Embryonic facial prominence (tissue), 1 donor: ENCODE measurements at regions not wholly inside any gene's neighbourhood (a gene's known extent, or its start where the extent isn't known, plus 50 kb on each side); places are given as distances from the start of the nearest gene placed in this dataset.

Experiments
- DNase-seq: peaks from one replicate; pipeline ENCODE4 v3.0.0-alpha.2; 2016; ENCODE audit errors: extremely low spot score

- DNase-seq: peak; percentile 19
Measured at GRCh38 chr1:24986372-24986965, 56.4 kb upstream of the RUNX3 start.

DNA sequence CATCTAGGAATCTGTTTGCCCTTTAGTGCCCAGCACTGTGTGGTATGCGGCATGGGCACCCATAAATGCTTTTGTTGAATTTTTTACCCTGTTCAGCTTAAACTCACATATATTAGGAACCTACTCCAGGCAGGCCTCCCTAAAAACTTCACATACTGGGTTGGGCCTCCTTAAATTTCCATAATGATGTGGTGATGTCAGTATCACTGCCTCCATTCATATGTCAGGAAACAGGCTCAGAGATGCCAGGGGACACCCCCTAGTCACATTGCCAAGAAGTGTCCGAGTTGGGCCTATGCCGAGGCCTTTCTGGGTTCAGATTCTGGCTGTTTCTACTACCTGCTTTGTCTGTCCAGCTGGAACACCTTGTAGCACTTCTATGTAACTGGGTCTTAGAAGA is 55.7 kb upstream of the RUNX3 start:
- DNase-seq: no peak

GRCh38 chr1:24984800-24985522 is 54.9 kb upstream of the RUNX3 start:
- no peak for DNase-seq

DNA sequence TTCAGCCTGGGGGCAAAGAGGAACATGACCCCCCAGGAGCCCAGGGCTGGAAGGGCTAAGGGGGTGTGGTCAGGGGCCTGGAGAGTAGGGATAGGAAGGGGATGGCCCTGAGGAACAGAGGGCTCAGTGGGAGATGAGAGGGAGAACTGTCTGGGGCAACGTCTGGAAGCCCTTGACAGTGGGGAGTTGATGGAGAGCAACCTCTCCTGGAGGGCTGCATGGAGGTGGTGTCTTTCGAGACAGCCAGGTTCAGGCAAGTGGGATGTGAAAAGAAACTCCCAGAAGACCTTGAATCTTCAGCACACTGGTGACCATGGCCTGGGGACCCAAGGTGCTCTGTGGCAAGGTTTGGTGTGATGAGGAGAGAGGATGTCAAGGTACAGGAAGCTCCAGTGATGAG is 54.2 kb upstream of the RUNX3 start:
- no peak for DNase-seq

DNA sequence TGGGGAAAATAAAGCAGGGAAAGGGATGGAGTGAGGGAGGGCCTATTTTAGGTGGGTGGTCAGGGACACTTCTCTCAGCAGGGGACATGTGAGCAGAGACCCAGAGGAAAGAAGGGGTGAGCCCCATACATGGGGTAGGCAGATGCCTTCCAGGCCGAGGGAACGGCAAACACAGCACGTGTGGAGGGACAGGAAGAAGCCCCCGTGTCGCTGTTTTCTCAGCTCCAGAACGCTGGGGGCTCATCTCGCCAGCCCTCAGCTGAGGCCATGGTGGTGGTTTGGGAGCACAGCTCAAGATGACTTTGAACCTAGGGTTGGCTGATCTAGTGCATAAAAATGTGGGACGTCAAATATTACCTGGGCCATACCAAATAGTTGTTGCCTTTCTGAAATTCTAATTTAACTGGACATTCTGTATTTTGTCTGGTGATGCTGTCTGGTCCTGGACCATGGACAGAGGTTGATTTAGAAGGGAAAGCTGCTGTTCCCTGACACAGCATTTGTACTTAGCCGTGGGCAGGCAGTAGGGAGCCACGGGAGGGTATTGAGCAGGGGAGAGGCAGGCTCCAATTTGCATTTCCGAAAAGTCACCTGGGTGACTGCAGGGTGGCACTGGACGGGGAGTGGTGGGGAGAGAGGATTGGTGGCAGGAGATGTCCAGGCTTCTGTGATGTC is 53.1 kb upstream of the RUNX3 start:
- no peak for DNase-seq

DNA sequence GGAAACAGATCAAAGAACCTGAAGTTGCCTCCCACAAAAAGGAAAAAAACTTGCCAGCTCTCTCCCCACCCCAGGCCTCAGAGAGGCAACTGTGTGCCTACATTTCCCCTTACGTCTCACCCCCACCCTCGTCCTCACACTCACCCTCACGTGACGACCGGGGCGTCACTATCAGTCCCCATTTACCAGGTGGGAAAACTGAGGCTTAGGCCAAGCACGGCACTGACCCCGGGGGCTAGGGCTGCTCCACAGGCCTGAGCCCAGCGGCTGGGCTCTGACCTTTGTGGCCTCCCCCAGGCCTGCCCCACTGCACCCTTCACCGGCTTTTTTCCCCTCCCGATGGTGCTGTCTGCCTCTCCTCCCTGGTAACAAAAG is 51.5 kb upstream of the RUNX3 start:
- DNase-seq: no peak

- no peak for DNase-seq
Measured at GRCh38 chr1:24980836-24981630, 51.0 kb upstream of the RUNX3 start.
